Fibroblast of skin of abdomen (primary cell): ENCODE measurements at regions not wholly inside any gene's neighbourhood (a gene's known extent, or its start where the extent isn't known, plus 50 kb on each side); places are given as distances from the start of the nearest gene placed in this dataset.

Experiments
- DNase-seq: peaks from one replicate; pipeline ENCODE4 v3.0.0-alpha.2; 2013

- no peak for DNase-seq
Measured at GRCh38 chr20:6489361-6490171, 277.9 kb upstream of the BMP2 start.

- DNase-seq: no peak
Measured at GRCh38 chr20:6485351-6485750, 282.1 kb upstream of the BMP2 start.

- no peak for DNase-seq
Measured at GRCh38 chr20:6483727-6484126, 283.8 kb upstream of the BMP2 start.

GRCh38 chr20:6482486-6482885, 285.0 kb upstream of the BMP2 start:
- no peak for DNase-seq

GRCh38 chr20:6480328-6481200, 286.9 kb upstream of the BMP2 start:
- DNase-seq: no peak

- no peak for DNase-seq
Measured at GRCh38 chr20:6473197-6473596, 294.3 kb upstream of the BMP2 start.

GRCh38 chr20:6471871-6472270, 295.6 kb upstream of the BMP2 start:
- DNase-seq: no peak

GRCh38 chr20:6471110-6471647, 296.3 kb upstream of the BMP2 start:
- DNase-seq: no peak

- DNase-seq: no peak
Measured at GRCh38 chr20:6469695-6470094, 297.8 kb upstream of the BMP2 start.

GRCh38 chr20:6468423-6469116, 298.9 kb upstream of the BMP2 start:
- DNase-seq: no peak

- DNase-seq: no peak
Measured at GRCh38 chr20:6467562-6467961, 299.9 kb upstream of the BMP2 start.

- DNase-seq: peak; percentile 4
Measured at GRCh38 chr20:6466075-6466810, 301.2 kb upstream of the BMP2 start.

- DNase-seq: no peak
Measured at GRCh38 chr20:6450841-6451240, 316.6 kb upstream of the BMP2 start.

GRCh38 chr20:6440443-6440799, 317.6 kb upstream of the FERMT1 start:
- no peak for DNase-seq

GRCh38 chr20:6439737-6440442, 317.1 kb upstream of the FERMT1 start:
- no peak for DNase-seq

- no peak for DNase-seq
Measured at GRCh38 chr20:6434131-6434530, 311.3 kb upstream of the FERMT1 start.

GRCh38 chr20:6430381-6430780, 307.6 kb upstream of the FERMT1 start:
- DNase-seq: no peak

GRCh38 chr20:6426287-6426891, 303.6 kb upstream of the FERMT1 start:
- DNase-seq: no peak

GRCh38 chr20:6421321-6422248, 298.8 kb upstream of the FERMT1 start:
- DNase-seq: no peak

GRCh38 chr20:6420336-6420735, 297.5 kb upstream of the FERMT1 start:
- DNase-seq: no peak
